MM.1S (cell line): ENCODE measurements at regions not wholly inside any gene's neighbourhood (a gene's known extent, or its start where the extent isn't known, plus 50 kb on each side); places are given as distances from the start of the nearest gene placed in this dataset.
"Not testable (repeated sequence)": the region's sequence is repeated elsewhere in the genome, so short reads cannot be mapped to it uniquely, and the experiment has no call there.

Experiments
- CTCF ChIP-seq: fragments of 300-600 bp; sonication (generic); IDR thresholded peaks from 2 replicates; pipeline ENCODE4 v1.5.1; 2016; ENCODE audit warnings: antibody characterized with exemption, low read length, mixed read lengths
- EZH2 ChIP-seq: fragments of 300-600 bp; sonication (generic); optimal IDR thresholded peaks from 2 replicates; pipeline ENCODE3; 2017; ENCODE audit warnings: low read depth, mild to moderate bottlenecking, antibody characterized with exemption, low read length, mixed read lengths

- not testable (repeated sequence) for TF ChIP-seq CTCF, EZH2
These were observed 140.5 kb upstream of the ZNF322 start for GRCh38 chr6:26799903-26800633.
